GM21515 (cell line): ENCODE measurements at regions not wholly inside any gene's neighbourhood (a gene's known extent, or its start where the extent isn't known, plus 50 kb on each side); places are given as distances from the start of the nearest gene placed in this dataset.
"Not testable (repeated sequence)": the region's sequence is repeated elsewhere in the genome, so short reads cannot be mapped to it uniquely, and the experiment has no call there.

Source experiments
- ATAC-seq: cut with Tn5 transposase; IDR thresholded peaks from one replicate; pipeline ENCODE4 v1.9.1; 2021; ENCODE audit not compliant: unreplicated experiment

GRCh38 chr10:8278099-8278498, 223.6 kb downstream of the GATA3 start:
- ATAC-seq, result no peak

DNA sequence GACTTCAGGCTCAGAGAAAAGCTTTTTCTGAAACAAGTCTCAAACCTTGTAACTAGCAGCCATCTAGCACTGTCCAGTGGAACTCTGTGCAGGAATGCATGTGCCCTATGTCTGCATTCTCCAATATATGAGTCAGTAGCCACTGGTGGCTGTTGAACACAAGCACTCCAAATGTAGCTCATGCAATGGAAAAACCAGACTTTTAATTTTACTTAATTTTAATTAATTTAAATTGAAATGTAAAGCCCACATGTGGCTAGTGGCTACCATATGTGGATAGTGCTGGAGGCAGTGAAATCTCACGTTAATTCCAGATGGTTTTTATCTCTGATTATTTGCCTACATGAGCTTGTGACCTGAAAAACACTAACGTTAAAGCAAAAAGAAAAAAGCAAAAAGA, 225.1 kb downstream of the GATA3 start:
- no peak for ATAC-seq

GRCh38 chr10:8280946-8281345, 226.5 kb downstream of the GATA3 start:
- ATAC-seq, result no peak

GRCh38 chr10:8282340-8282739, 227.9 kb downstream of the GATA3 start:
- no peak for ATAC-seq

GRCh38 chr10:8283166-8283905, 228.8 kb downstream of the GATA3 start:
- no peak for ATAC-seq

- no peak for ATAC-seq
These were observed 229.5 kb downstream of the GATA3 start for GRCh38 chr10:8283986-8284385.

GRCh38 chr10:8285970-8286369, 231.5 kb downstream of the GATA3 start:
- ATAC-seq, result not testable (repeated sequence)

GRCh38 chr10:8288600-8288999, 234.1 kb downstream of the GATA3 start:
- ATAC-seq, result no peak

DNA sequence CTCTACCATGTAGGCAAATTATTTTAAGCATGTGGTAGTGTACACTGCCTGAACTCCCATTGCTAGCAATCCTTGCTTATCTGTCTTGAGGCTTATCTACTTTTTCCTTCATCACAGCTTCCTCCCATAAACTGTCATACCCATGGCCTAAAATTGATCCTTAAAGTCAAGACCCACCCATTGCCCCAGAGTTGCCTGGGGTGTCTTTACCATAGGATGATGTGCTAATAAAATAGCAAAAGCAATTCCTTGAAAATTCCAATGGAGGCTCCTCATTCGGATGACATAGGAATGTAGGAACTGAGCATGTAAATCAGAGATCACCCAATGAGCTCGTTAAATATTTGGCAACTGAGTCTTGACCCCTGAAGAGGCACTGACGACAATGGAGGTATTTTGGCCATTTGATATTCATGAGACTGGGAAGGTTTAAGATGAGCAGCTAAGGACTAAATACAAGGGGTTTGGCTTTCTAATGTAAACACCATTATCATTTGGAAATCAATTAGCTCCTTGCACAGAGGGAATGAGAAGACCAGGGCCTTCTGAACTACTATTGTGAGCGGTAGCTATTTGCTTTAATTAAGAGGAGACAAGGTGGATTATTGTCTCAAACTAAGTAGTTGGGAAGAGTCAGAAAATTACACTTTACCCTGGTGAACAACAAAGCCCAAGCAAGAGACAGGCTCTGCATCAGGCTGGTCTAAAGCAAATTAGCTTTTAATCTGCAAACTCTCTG, 234.9 kb downstream of the GATA3 start:
- ATAC-seq, result no peak

GRCh38 chr10:8294779-8295178, 240.3 kb downstream of the GATA3 start:
- no peak for ATAC-seq

DNA sequence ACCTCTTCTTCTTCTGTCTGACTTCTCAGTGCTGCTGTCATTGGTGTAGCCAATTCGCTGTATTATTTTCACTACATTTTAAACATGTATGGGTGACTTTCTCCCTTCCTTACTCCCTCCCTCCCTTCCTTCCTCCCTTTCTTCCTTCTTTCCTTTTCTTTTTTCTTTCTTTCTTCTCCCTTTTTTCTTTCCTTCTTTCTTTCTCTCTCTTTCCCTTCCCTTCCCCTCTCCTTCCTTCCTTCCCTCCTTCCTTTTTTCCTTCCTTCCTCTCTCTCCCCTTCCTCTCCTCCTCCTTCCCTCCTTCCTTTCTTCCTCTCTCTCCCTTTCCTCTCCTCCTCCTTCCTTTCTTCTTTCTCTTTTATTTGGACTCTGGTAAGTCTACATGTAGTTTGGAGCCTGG, 240.8 kb downstream of the GATA3 start:
- no peak for ATAC-seq

DNA sequence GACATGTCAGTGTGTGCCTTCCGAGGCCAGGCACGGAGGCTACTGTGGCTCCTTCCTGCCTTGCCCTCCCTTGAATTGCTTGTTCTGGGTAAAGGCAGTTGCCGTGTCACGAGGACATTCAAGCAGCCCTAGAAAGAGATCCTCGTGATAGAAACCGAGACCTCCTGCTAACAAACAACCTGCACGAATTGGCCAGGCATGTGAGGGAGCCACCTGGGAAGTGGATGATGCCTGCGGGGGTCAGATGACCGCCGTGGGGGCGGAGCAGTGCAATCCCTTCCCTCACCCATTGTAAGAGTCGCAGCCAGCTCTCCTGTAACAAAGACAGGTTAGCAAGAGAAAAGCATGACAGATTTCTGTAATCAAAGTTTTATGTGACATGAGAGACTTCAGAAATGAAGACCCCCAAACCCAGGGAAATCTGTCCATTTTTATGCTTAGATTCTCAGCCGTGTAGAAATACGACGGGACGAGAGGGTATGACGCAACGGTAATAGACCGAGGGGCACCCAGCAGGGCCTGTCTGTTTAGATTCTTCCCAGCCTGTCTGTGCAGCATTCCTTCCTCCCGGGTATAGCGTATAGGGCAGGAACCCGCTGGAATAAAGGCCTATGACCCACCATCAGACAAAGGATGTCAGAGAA, 241.7 kb downstream of the GATA3 start:
- no peak for ATAC-seq

- no peak for ATAC-seq
These were observed 242.2 kb downstream of the GATA3 start for GRCh38 chr10:8296734-8297101.

DNA sequence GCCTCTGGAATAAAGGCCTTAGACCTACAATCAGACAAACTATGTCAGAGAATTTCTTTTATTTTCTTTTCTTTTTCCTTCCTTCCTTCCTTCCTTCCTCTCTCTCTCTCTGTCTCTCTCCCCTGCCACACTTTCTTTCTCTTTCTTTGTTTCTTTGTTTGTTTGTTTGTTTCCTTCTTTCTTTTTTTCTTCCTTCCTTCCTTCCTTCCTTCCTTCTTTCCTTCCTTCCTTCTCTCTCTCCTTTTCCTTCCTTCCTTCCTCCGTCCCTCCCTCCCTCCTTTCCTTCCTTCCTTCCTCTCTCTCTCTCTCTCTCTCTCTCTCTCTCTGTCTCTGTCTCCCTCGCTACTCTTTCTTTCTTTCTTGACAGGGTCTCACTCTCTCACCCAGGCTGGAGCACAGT, 242.6 kb downstream of the GATA3 start:
- no peak for ATAC-seq

- no peak for ATAC-seq
These were observed 243.5 kb downstream of the GATA3 start for GRCh38 chr10:8297959-8298358.

DNA sequence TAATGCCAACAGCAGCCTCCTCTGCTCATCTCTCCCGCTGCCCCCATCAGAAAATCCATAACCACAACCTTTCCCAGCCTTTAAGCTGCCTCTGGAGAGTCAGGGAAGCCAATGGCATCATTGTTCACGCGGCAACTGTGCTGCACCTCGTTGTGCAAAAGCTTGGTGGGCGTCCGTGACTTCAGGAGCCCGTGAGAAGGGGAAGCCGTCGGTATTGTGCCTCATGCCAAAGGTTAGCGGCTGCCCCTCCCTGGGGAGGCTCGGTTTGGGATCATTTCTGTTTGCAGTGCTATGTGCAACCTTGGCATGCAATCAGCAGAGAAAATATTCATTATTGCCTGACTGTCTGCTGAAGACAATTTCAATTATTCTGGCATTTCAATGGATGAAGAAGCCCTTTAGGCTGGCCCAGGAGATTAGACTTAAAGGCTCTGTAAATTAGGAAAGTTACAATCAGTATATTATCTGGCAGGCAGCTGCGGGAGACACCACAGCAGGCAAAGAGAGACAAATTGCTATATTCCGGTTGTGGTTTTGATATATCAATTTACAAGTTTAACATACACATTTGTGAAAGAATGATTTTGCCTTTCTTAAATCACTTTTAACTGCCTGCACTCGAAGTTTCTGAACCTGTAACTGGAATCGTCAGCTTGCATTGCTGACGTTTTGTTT, 244.5 kb downstream of the GATA3 start:
- no peak for ATAC-seq

DNA sequence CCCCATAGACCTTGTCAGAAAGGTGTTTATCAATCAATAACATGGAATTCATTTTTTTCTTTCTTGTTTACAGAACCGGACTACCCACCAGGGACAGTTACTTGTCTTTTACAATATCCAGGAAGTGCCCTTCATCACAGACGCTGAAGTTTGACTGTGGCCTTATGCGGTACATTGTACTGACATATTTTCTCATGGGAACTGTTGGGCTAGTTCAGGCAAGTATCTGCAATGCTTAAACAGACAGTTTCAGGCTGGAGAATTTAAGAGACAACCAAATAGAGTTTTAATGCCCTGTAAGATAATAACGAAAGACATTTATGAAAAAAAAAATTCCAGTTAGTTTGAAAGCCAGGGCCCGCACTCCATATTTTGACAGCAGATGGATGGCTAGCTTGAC, 246.4 kb downstream of the GATA3 start:
- ATAC-seq, result no peak

- no peak for ATAC-seq
These were observed 246.8 kb downstream of the GATA3 start for GRCh38 chr10:8301333-8301732.

- ATAC-seq, result no peak
These were observed 247.3 kb downstream of the GATA3 start for GRCh38 chr10:8301831-8302230.

DNA sequence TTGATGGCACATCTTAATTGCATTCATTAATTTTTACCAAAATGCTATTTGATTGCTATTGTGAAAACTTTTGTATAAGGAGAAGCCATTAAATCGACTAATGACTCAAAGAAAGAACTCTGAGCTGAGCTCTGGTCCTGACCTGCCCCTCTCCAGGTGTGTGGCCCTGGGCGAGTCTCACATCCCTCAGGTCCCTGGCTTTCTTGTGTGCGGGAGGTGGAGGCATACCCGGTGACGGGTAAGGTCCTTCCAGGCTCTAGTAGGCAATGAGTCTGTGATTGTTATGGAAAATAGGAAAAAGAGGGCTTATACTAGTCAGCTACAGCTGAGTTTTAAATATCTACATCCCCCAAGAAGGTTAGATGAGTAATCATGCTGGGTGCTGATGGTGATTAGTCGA, 248.1 kb downstream of the GATA3 start:
- ATAC-seq, result no peak

DNA sequence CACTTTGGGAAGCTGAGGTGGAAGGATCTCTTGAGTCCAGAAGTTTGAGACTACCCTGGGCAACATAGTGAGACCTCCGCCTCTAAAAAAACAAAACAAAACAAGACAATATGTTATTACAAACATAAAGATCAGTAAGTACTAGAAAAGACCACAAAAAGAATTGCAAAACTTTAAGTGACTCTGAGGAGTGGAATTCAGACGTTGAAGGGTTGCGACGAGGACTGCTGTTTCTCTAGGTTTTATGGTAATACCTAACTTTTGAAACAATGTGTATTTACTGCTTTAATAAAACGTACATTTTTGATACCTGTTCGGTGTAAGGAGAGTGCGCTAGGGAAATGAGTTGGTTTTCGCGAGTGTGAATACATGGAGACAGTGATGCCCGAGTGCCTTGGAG, 250.4 kb downstream of the GATA3 start:
- no peak for ATAC-seq
